Activated CD8-positive, alpha-beta T cell treated with anti-CD3 and anti-CD28 coated beads for 36 hours (primary cell): ENCODE measurements at regions not wholly inside any gene's neighbourhood (a gene's known extent, or its start where the extent isn't known, plus 50 kb on each side); places are given as distances from the start of the nearest gene placed in this dataset.

Experiments used
- ATAC-seq: fragments of 200-7000 bp; cut with Tn5 transposase; one replicate; pipeline ENCODE4 v1.10.0; 2021; ENCODE audit warnings: mild to moderate bottlenecking, moderate library complexity
- CTCF ChIA-PET: fragments of 350-600 bp; sonication (Branson Sonifier 250); formaldehyde crosslinking; loops from one replicate; lab custom pipeline; 2021; ENCODE audit warnings: antibody characterized with exemption; lab: Charles Lee
- POLR2A ChIA-PET: fragments of 350-600 bp; sonication (Branson Sonifier 250); formaldehyde crosslinking; loops from one replicate; lab custom pipeline; 2021; ENCODE audit warnings: antibody characterized with exemption; lab: Charles Lee
- DNase-seq: peaks from one replicate; pipeline ENCODE4 v3.0.0-alpha.2; 2020
- H3K27ac Mint-ChIP-seq: one replicate; pipeline ENCODE4 v1.8.0; 2021; ENCODE audit warnings: mild to moderate bottlenecking, mixed read lengths
- H3K27me3 Mint-ChIP-seq: one replicate; pipeline ENCODE4 v1.8.0; 2021; ENCODE audit warnings: mixed read lengths
- H3K36me3 Mint-ChIP-seq: one replicate; pipeline ENCODE4 v1.8.0; 2021; ENCODE audit warnings: low read depth, mixed read lengths
- H3K4me1 Mint-ChIP-seq: one replicate; pipeline ENCODE4 v1.8.0; 2021; ENCODE audit warnings: low read depth, mixed read lengths
- H3K4me3 Mint-ChIP-seq: one replicate; pipeline ENCODE4 v1.8.0; 2021; ENCODE audit warnings: mild to moderate bottlenecking, moderate library complexity, mixed read lengths
- H3K9me3 Mint-ChIP-seq: one replicate; pipeline ENCODE4 v1.8.0; 2021; ENCODE audit warnings: mixed read lengths
- CTCF ChIP-seq: fragments of 200-600 bp; IDR thresholded peaks from one replicate; pipeline ENCODE4 v1.8.0; 2022; ENCODE audit warnings: antibody characterized with exemption, mild to moderate bottlenecking
- intact Hi-C: fragments of 100-400 bp; cut with micrococcal nuclease; formaldehyde crosslinking; loops from one replicate; pipeline ENCODE4 v1.10.0; 2022

DNA sequence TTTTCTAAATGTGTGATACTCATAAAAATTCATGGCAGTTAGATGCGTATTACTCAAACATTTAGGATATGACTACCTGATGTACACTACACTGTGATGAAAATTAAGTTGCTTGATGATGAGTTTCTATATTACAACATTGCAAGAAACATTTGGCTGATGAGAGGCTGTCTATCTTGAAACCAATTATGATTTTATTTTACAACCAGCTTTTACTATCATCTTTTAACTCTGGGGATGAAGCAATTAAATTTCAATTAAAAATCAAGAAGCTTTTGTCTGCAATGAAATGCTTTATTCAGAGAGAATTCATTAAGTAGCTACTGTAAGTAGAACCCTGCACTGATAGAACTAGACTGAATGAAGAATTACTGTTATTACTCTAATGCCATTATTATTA, 500.4 kb downstream of the KCTD16 start:
- ChIA-PET CTCF (no interaction called here), POLR2A (no interaction called here)
- H3K4me1 Mint-ChIP-seq, result no peaks in the 10 kb centered on the region
- intact Hi-C loops, result no loop called here
- H3K27ac Mint-ChIP-seq, result no peak overlapping the region
- DNase-seq, result no peak
- TF ChIP-seq CTCF, result no peak
- no peaks in the 10 kb centered on the region for H3K27me3 Mint-ChIP-seq
- H3K4me3 Mint-ChIP-seq, result no peak overlapping the region
- no peak for ATAC-seq
- no peaks in the 10 kb centered on the region for H3K36me3 Mint-ChIP-seq
- H3K9me3 Mint-ChIP-seq, result no peaks in the 10 kb centered on the region

DNA sequence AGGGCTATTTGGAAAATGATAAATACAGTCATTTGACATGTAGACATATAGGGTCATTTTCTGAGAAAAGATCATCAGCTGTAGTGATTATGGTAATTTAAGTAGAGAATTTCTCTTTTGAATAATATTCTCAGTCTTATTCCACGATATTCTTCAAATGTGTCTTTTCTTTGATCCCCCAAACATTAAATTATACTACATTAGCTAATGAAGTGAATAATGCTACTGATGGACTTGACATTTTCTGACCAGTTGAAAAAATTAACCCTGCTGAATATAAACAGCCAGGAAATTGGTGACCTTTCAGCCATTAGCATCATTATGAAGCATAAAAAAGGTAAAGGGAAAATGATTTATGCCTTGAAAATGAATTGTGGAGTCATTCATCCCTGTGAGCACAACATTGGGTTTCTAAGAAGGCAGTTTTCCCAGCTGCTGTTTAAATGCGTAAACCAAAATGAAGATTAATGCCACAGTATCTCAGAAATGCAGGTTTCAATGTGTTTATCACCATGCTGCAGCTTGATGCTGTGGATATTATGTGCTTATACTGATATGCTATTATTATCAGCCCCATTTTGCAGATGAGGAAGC, 489.1 kb downstream of the KCTD16 start:
- ChIA-PET POLR2A (no interaction called here), CTCF (no interaction called here)
- peaks cover 5% of the 10 kb centered on the region for H3K9me3 Mint-ChIP-seq
- no peaks in the 10 kb centered on the region for H3K36me3 Mint-ChIP-seq
- H3K4me3 Mint-ChIP-seq, result no peak overlapping the region
- no peak for TF ChIP-seq CTCF
- DNase-seq, result no peak
- H3K27ac Mint-ChIP-seq, result no peak overlapping the region
- no peaks in the 10 kb centered on the region for H3K27me3 Mint-ChIP-seq
- intact Hi-C loops, result no loop called here
- H3K4me1 Mint-ChIP-seq, result no peaks in the 10 kb centered on the region
- no peak for ATAC-seq

GRCh38 chr5:144644317-144644716, 473.6 kb downstream of the KCTD16 start:
- Mint-ChIP-seq H3K27ac (no peak overlapping the region), H3K36me3 (no peaks in the 10 kb centered on the region), H3K4me3 (no peak overlapping the region), H3K4me1 (no peaks in the 10 kb centered on the region), H3K27me3 (no peaks in the 10 kb centered on the region), H3K9me3 (peaks cover 10% of the 10 kb centered on the region)
- CTCF ChIA-PET, result no interaction called here
- no peak for TF ChIP-seq CTCF
- intact Hi-C loops, result no loop called here
- POLR2A ChIA-PET, result no interaction called here
- DNase-seq, result no peak
- ATAC-seq, result no peak

DNA sequence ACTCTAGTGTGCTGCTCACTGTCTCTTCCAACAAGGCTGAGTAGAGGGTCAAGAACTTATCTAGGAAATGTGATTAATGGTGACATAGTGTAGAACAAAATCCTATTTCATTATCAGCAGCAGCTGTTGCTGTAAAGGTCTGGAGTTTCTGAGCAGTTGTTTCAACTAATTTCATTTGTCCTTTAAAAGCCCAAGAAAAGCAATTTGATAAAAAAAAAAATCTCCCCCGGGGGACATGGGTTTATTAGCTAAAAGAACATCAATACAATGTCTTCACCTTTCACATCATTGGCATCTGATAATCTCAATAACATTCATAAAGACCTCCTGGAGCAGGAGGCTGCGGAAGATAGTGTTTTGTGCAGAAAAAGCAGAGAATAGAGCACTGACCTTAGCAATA, 468.1 kb downstream of the KCTD16 start:
- H3K27ac Mint-ChIP-seq, result no peak overlapping the region
- no peaks in the 10 kb centered on the region for H3K36me3 Mint-ChIP-seq
- ATAC-seq, result no peak
- ChIA-PET CTCF (no interaction called here), POLR2A (no interaction called here)
- peaks cover 9% of the 10 kb centered on the region for H3K9me3 Mint-ChIP-seq
- no peak overlapping the region for H3K4me3 Mint-ChIP-seq
- intact Hi-C loops, result no loop called here
- DNase-seq, result no peak
- no peaks in the 10 kb centered on the region for H3K4me1 Mint-ChIP-seq
- no peak for TF ChIP-seq CTCF
- H3K27me3 Mint-ChIP-seq, result no peaks in the 10 kb centered on the region

DNA sequence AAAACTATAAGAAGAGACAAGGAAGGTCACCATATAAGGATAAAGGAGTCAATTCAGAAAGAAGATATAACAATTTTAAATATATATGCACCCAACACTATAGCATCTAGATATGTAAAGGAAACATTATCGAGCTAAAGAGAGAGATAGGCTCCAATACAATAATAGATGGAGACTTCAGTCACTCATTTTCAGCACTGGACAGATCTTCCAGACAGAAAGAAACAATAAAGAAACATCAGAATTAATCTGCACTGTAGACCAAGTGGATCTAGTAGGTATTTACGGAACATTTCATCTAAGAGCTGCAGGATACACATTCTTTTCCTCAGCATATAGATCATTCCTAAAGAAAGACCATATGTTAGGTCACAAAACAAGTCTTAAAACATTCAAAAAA, 463.5 kb downstream of the KCTD16 start:
- ATAC-seq (no peak), DNase-seq (no peak)
- Mint-ChIP-seq H3K36me3 (no peaks in the 10 kb centered on the region), H3K4me1 (no peaks in the 10 kb centered on the region), H3K27me3 (no peaks in the 10 kb centered on the region), H3K27ac (no peak overlapping the region), H3K9me3 (peaks cover 20% of the 10 kb centered on the region), H3K4me3 (no peak overlapping the region)
- no peak for TF ChIP-seq CTCF
- CTCF ChIA-PET, result no interaction called here
- POLR2A ChIA-PET, result no interaction called here
- intact Hi-C loops, result no loop called here
